ENCODE measurements at regions not wholly inside any gene's neighbourhood (a gene's known extent, or its start where the extent isn't known, plus 50 kb on each side); places are given as distances from the start of the nearest gene placed in this dataset.

DNA sequence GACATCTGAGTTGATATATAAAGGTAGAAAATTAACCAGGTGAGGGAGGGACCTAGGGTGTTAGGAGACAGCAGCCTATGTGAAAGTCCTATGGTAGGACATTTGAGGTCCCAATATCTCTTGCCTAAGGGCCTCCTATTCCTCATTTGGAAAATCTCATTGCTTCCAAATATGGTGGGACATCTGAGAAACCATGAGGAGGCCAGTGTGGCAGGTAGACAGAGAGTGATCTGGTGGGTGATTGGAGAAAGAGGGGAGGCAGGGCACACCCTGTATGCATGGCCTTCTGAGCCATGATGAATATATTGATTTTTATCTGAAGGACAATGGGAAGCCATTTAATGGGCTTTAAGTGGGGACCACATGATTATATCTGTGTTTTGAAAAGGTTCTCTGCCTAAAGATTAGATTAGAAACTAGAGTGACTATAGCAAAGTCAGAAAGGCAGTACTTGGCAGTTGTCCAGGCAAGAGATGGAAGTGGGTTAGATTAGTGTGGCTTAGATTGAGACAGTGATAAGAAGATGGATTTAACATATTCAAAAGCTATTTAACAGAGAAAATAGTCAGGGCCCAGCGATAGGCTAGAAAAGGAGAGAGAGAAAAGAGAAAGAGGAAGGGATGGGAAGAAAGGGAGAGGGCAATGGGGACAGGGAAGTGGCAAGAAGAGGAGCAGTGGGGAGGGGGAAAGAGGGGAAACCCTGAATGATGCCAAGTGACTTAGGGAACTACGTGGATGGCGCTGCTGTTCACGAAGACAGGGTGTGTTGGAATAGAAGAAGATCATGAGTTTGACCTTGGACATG lies 237.2 kb upstream of the SRRM4 start:
- WGBS, result 76% methylated on average over 4 of the region's 4 CpGs
- H3K4me3 ChIP-seq, result no peak overlapping the region
- no peaks in the 10 kb centered on the region for H3K9me3 ChIP-seq

DNA sequence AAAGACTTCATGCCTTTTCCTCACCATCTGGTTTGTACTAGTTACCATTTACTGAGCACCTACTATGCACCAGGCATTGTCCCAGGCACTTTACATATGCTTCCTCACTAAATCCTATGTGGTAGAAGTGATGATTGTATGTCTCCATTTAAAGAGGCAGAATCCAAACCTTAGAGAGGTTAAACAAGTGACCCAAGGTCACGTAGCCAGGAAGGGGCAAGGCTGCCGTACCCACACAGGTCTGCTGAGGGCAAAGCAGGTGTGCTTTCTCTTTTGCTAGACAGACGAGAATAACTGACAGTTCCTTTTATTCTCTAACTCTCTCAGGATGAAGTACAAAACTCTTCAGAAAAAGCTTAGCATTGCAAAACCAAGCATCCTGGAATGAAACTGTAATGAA lies 235.2 kb upstream of the SRRM4 start:
- H3K27me3 ChIP-seq, result peaks cover 0 to 8% (median 0%) of the 10 kb centered on the region in 4 donors
- H3K36me3 ChIP-seq, result no peaks in the 10 kb centered on the region
- intact Hi-C loops (cut with DNase I), result no loop called here
- peaks cover 0 to 2% (median under 1%) of the 10 kb centered on the region in 4 donors for H3K9me3 ChIP-seq
- TF ChIP-seq EP300 (IDR thresholded peaks at IDR 0.05) (no peak), POLR2A (IDR thresholded peaks at IDR 0.05; ENCODE audit: low read depth) (no peak), POLR2AphosphoS5 (IDR thresholded peaks at IDR 0.05) (no peak)
- TF ChIP-seq, protein P1, sequence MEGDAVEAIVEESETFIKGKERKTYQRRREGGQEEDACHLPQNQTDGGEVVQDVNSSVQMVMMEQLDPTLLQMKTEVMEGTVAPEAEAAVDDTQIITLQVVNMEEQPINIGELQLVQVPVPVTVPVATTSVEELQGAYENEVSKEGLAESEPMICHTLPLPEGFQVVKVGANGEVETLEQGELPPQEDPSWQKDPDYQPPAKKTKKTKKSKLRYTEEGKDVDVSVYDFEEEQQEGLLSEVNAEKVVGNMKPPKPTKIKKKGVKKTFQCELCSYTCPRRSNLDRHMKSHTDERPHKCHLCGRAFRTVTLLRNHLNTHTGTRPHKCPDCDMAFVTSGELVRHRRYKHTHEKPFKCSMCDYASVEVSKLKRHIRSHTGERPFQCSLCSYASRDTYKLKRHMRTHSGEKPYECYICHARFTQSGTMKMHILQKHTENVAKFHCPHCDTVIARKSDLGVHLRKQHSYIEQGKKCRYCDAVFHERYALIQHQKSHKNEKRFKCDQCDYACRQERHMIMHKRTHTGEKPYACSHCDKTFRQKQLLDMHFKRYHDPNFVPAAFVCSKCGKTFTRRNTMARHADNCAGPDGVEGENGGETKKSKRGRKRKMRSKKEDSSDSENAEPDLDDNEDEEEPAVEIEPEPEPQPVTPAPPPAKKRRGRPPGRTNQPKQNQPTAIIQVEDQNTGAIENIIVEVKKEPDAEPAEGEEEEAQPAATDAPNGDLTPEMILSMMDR (IDR thresholded peaks at IDR 0.05), result no peak
- DNase-seq (ENCODE audit: extremely low spot score), result no peak
- H3K27ac ChIP-seq (replicated peaks in 1 of 4), result no peak overlapping the region
- H3K4me1 ChIP-seq, result no peaks in the 10 kb centered on the region
- no peak overlapping the region for H3K4me3 ChIP-seq
- WGBS, result 67% methylated on average over 3 of the region's 3 CpGs

More for the DNA sequence above, 237.2 kb upstream of the SRRM4 start:
- TF ChIP-seq EP300 (IDR thresholded peaks at IDR 0.05) (no peak), POLR2A (IDR thresholded peaks at IDR 0.05; ENCODE audit: low read depth) (no peak), POLR2AphosphoS5 (IDR thresholded peaks at IDR 0.05) (no peak)
- TF ChIP-seq, protein P1 (IDR thresholded peaks at IDR 0.05), result no peak
- intact Hi-C loops (cut with DNase I), result no loop called here
- DNase-seq (ENCODE audit: extremely low spot score), result no peak
- Histone ChIP-seq H3K27me3 (peaks cover 0 to 8% (median 0%) of the 10 kb centered on the region in 4 donors), H3K4me1 (no peaks in the 10 kb centered on the region), H3K36me3 (no peaks in the 10 kb centered on the region), H3K27ac (replicated peaks in 1 of 4) (no peak overlapping the region)

DNA sequence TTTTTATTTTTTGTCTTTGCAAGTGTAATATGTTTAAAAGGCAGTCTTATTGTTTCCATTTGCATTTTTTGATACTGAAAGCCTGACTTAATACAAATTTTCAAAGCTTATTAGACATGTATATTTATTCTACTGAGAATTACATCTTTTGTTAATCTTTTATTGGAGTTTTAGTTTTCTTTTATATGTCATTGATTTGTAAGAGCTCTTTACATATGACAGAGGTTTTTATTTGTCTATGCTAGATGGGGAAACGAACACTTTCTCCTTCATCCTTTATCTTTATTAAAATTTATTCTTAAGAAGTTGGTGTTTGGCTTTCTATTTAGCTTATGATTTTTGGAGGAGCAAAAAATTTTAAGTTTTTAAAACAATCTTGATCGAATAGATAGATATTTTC lies 234.4 kb upstream of the SRRM4 start:
- Histone ChIP-seq H3K4me1 (no peaks in the 10 kb centered on the region), H3K9me3 (peaks cover 0 to 8% (median 5%) of the 10 kb centered on the region in 4 donors), H3K27me3 (peaks cover 0 to 10% (median 0%) of the 10 kb centered on the region in 4 donors), H3K27ac (replicated peaks in 1 of 4) (no peak overlapping the region), H3K36me3 (no peaks in the 10 kb centered on the region), H3K4me3 (no peak overlapping the region)
- intact Hi-C loops (cut with DNase I), result no loop called here
- no peak for TF ChIP-seq EP300 (IDR thresholded peaks at IDR 0.05)
- WGBS, result 67% methylated on average over 2 of the region's 2 CpGs
- DNase-seq (ENCODE audit: extremely low spot score), result no peak

DNA sequence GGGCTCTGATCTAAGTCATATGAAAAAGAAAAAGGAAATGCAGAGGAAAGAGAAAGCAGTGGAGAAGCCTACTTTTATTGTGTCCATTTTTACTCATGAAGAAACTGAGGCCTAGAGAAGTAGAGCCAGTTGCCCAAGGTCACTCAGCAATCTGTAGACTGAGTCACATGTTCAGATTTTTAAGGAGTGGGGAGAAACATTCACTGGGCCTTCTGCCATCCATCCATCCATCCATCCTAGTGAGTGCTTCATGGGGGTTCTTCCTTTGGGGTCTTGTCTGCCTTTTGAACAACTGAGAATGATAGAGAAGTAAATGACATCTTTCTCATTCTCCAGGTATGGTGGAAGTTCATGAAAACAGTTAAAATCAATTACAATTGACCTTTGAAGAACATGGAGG lies 233.6 kb upstream of the SRRM4 start:
- TF ChIP-seq POLR2AphosphoS5 (IDR thresholded peaks at IDR 0.05), result no peak
- no peak for TF ChIP-seq EP300 (IDR thresholded peaks at IDR 0.05)
- TF ChIP-seq, protein P1 (IDR thresholded peaks at IDR 0.05), result no peak
- no peak for TF ChIP-seq POLR2A (IDR thresholded peaks at IDR 0.05; ENCODE audit: low read depth)
- H3K9me3 ChIP-seq, result peaks cover 0 to 8% (median 5%) of the 10 kb centered on the region in 4 donors
- intact Hi-C loops (cut with DNase I), result no loop called here
- no peaks in the 10 kb centered on the region for H3K4me1 ChIP-seq
- H3K27ac ChIP-seq (replicated peaks in 1 of 4), result no peak overlapping the region
- DNase-seq (ENCODE audit: extremely low spot score), result no peak
- no peak overlapping the region for H3K4me3 ChIP-seq
- H3K36me3 ChIP-seq, result no peaks in the 10 kb centered on the region
- H3K27me3 ChIP-seq, result peaks cover 0 to 18% (median 0%) of the 10 kb centered on the region in 4 donors

DNA sequence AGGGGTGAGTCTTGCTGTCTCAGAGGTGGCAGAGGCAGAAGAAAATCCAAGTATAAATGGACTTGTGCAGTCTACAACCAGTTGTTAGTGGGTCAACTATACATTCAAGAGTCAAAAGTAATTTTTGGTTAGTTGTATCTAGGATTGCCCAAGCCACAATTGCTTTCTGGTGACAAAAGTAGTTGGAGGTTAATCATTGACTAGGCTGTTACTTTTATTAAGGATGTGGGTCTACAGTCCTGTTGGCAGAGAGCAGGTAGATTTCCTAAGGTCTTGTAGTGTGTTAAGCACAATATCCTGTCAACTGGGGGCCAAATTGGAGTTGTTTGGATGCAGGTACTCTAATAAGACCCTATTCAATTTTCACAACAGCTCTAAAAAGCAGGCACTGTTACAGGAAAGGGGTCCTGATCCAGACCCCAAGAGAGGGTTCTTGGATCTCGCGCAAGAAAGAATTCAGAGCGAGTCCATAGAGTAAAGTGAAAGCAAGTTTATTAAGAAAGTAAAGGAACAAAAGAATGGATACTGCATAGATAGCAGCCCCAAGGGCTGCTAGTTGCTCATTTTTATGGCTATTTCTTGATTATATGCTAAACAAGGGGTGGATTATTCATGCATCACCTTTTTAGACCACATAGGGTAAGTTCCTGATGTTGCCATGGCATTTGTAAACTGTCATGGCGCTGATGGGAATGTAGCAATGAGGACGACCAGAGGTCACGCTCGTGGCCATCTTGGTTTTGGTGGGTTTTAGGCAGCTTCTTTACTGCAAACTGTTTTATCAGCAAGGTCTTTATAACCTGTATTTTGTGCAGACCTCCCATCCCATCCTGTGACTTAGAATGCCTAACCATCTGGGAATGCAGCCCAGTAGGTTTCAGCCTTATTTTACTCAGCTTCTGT lies 232.6 kb upstream of the SRRM4 start:
- intact Hi-C loops (cut with DNase I), result no loop called here
- no peak overlapping the region for H3K27ac ChIP-seq (replicated peaks in 1 of 4)
- WGBS, result 87% methylated on average over 7 of the region's 7 CpGs

More for the DNA sequence above, 232.6 kb upstream of the SRRM4 start:
- no peak for DNase-seq (ENCODE audit: extremely low spot score)
- H3K4me3 ChIP-seq, result no peak overlapping the region
- H3K9me3 ChIP-seq, result peaks cover 0 to 8% (median 5%) of the 10 kb centered on the region in 4 donors
- TF ChIP-seq, protein P1 (IDR thresholded peaks at IDR 0.05), result no peak
- TF ChIP-seq EP300 (IDR thresholded peaks at IDR 0.05) (no peak), POLR2A (IDR thresholded peaks at IDR 0.05; ENCODE audit: low read depth) (no peak), POLR2AphosphoS5 (IDR thresholded peaks at IDR 0.05) (no peak)
- H3K36me3 ChIP-seq, result no peaks in the 10 kb centered on the region
- no peaks in the 10 kb centered on the region for H3K4me1 ChIP-seq
- peaks cover 0 to 25% (median 0%) of the 10 kb centered on the region in 4 donors for H3K27me3 ChIP-seq
